ENCODE measurements at regions not wholly inside any gene's neighbourhood (a gene's known extent, or its start where the extent isn't known, plus 50 kb on each side); places are given as distances from the start of the nearest gene placed in this dataset.

GRCh38 chr2:118693287-118693822 is 154.1 kb downstream of the EN1 start:
- TF ChIP-seq CTCF (conservative IDR thresholded peaks at IDR 0.05) (no peak), ZFX (IDR thresholded peaks at IDR 0.05) (no peak)
